Stimulated activated CD4-positive, alpha-beta T cell treated with anti-CD3 and anti-CD28 coated beads, TNF-alpha, amount 100 ng/mL, for 48 hours (primary cell): ENCODE measurements at regions not wholly inside any gene's neighbourhood (a gene's known extent, or its start where the extent isn't known, plus 50 kb on each side); places are given as distances from the start of the nearest gene placed in this dataset.

Source experiments
- DNase-seq, 3 donors: peaks; one replicate each; pipeline ENCODE4 v3.0.0-alpha.2; 2020; ENCODE audit warnings: low read depth in 3 of 3

DNA sequence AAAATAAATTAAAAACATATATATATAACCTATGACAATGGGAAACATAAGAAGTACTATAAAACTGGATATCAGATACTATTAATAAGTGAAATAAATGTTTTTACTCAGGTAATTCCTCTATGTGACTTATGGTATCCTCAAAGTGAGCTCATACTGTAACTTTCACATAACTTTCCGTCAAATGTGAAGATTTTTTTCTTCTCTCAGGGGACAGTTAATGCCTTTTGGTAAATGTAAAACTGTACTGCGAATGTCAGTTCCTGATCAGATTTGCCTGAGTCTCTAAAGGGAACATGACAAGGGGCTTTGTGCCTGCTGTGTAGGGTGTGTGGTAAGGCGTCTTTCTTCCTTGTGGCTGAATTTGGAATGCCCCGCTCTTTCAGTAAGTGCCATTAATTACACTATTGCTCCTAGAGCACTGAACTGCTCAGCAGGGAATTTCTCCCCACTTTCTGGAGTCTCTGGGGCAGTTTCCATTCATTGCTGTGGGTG is 271.8 kb downstream of the PRL start:
- no peak for DNase-seq

DNA sequence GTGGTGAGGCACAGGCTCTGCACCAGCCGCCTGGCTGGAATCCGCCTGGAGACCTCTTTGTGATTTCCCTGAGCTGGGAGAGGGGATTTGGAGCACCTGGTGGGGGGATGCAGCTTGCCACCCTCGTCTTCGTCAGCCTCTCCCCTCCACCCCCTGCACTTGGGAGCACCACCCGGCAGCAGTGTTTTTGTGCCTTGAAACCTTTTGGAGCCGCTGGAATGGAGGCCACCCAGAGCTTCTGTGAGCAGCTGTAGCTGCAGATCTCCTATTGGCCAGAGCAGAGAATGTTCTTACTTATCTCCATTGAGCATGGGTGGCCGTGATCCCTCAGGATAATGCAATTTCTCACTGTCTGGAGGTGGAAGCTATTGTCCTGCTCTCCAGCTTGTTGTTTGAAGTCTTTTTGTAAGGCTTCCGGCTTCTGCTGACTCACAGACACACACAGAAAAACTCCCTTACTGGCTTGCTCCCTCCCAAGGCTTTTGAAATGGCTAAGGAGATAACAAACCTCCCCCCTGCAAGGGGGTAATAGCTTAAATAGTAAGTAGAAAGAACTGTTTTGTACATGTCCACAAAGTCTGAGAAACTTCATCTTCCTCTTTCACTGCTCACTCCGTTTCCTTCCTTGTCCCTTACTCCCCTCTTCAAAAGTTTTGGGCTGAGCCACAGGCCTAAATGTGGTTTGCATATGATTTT is 271.2 kb downstream of the PRL start:
- no peak for DNase-seq

DNA sequence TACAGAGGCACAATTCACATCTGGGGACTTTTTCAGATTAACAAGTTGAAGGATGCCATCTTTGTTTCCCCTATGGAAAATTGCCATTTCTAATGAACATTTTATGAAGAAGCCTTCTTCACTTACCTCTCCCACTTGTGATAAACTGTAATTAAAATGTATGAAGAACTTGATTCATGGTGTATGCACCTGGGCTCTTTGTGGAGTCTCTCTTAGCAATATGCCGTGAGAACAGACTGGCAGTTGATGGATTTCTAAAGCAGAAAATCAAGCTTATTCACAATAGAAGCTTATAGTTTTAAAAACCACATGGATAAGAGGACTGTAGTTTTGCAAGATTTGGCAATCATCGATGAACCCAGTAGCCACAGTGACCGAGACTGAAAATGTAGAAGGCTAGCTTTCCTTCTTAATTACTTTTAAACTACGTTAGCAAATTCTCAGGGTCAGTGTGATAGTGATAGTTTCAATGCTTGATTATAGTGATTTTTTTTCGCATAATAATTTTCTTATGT is 270.6 kb downstream of the PRL start:
- no peak for DNase-seq

DNA sequence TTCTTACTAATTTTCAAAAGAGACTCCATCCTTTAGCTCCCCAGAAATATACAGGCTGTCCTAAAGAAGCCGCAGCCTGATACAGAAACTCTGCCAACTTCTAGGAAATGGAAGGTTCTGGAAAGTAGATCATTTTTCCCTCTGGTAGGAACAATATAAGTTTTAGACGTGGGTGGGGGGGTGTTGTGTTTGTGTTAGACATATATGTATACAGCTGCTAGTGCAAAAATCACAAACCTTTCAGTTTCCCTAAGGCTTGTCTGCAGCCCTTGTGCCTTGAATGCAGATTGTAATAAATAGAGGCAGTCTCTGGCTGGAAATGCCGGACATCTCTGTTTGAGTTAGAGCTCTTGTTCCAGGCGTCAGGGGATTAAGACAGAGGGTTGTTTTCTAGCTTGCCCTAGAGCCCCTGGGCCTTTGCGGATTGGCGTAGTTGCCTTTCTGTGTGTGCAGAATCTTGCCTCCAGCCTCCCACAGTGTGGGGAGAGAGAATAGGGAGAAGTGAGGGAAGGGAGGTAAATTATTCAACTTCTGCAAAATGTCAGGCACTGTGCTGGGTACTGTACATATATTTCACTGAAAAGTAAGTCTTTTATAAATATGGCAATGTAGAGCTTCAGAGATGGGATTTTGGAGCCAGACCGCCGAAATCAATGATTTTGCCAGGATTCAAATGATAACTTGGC is 269.7 kb downstream of the PRL start:
- no peak for DNase-seq

DNA sequence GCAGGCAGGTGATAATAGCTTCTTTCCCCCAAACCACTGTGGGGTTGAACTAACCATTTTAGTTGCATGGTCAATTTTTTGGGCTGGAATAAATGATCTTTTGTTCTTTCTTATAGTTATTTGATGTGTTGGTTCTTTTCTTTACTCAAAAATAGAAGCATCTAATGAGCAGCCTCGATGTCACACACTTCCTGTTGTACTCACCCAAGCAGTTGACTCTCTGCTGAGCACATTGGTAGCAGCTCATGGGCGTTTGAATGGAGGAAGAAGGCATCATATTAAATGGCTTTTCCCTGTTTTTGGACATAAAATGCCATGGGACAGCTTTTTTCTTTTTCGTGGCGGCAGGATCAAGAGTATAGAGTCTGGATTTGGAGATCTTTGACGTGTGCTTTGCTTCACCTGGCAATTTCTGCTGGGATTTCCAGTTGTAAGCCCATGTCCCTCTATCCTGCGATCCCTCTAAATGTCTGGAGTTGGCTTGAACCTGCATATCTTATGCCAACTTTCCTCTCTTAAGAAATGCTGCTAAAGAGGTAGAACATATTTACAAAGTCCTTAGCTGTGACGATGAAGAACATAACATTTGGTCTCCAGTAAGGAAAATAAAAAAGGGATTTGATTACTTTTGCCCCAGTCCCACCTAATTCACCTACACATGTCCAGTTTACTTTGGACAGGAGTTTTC is 268.3 kb downstream of the PRL start:
- no peak for DNase-seq

DNA sequence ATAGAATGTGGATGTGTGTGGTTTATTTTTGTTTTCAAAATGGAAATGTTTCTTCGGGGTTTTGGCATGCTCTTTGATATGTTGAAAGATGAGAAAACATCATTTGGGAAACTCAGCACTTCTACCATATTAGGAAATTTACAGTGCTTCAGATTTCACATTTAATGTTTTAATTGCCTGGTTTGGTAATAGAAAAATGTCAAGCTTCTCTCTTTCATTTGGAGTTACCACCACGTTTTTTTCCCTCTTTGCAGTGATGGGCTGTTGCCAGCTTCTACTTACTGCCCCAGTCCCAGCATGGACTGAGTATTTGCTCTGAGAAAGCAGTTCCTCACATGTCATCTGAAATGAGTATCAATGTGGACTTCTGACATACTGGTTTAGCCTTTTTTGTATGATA is 267.7 kb downstream of the PRL start:
- no peak for DNase-seq

DNA sequence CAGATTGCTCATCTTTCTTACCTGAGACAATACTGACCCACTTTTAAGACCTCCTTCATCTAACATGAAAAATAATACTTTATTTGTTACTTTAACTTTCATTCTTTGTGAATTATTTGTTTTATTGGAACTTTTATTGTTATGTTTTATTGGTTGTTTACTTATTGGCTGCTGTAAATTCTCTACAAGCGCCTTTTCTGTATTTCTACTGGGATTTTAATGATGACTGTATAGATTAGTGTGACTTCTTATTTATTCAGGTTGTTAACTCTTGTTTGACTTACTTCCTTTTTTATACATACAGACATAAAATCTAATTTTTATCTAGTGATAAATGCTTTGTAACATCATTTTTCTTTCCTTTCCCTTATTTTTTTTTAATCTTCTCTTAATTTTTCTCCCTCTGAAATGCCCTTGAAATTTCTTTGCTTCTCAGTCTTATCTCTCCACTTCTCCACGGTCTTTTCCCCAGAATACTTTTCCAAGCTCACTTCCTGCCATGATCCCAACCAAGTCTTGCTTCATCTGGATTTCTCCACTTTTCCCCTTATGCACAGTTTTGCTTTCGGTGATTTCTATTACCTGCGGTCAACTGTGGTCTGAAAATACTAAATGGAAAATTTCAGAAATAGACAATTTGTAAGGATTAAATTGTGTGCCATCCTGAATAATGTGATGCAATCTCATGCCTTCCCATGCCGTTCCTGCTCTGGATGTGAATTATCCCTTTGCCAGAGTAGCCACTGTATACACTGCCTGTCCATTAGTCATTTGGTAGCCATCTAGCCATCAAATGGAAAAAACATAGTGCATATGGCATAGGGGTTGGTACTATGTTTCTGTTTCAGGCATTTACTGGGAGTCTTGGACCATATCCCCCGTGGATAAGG is 265.9 kb downstream of the PRL start:
- DNase-seq: no peak

DNA sequence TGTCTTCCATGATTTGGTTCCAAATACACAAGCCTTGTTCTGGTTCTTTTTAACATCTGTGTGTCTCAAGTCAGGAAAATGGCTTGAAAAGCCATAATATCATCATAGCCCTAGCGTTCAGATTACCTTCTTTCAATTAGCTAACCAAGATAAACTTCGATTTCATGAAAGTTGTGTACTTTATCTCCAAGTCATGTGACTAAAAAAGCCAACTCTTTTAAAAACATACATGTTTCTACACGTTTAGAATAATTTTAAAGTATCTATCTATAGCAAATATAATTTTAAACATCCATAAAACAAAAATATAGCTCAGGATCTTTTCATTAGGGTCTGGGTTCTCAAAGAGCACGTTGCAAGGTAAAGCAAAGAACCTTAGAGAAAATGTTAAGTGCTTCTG is 261.1 kb downstream of the PRL start:
- DNase-seq: no peak

DNA sequence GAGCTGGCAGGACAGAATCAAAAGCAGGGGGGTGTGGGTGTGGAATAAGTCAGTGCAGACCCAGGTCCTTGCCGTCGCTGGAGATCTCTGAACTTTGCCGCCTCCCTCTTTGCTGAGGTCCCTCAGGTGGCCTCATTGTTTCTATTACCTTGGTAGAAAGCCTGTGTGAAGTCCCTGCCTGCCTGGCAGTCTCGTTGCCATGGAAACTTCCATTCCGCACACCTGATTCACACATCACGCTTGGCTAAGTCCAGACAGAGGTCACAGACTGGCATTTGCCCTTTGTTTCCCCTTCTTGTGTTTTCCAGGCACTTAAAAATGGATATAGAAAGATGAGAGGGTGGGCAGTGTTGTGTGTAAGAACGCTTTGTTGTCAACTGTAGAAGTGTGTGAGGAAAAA is 260.6 kb downstream of the PRL start:
- DNase-seq: no peak

DNA sequence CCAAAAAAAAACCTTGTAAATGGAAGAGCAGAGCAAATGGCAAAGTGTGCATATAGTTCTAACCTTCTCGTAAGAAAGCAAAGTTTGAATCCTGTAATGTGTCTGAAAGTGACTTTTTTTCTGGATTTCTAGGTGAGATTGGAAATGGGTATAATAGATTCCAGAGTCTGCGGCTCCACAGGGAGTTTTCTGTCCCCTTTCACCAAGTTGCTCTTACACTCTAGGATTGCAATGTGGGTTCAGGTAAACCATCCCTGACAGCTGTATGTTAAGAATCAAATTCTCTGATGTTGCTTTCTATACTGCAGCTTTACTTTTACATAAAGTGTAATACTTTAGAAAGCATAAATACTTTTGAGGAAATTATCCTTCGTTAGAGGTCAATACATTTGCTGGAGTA is 260.1 kb downstream of the PRL start:
- DNase-seq: no peak

DNA sequence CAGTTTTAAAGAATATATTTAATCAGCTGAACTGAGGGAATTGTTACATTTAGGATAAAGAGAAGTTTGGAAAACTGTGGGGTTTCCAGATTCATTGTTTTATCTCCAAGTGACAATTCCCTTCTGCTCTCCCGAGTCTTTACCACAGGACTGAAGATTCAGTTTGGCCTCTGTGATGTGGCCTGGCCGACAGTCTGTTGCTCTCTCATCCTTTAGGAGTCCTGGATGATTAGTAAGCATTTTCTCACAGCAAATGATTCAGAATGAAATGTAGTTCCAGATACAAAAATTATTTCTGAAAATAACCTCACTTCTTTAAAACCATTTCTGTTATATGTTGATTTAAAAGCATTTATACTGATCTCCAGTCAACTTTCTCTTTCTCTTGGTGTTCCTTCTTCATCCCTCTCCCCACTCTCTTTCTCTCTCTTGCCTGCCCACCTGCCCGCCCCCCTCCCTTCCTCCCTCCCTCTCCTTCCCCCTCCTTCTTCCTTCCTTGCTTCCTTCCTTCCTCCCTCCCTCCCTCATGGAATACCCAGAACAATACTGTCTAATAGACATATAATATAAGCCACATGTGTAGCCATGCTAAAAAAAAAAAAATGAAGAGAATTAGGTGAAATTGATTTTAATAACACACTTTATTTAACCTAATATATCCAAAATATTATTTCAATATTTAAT is 254.9 kb downstream of the PRL start:
- DNase-seq: no peak

DNA sequence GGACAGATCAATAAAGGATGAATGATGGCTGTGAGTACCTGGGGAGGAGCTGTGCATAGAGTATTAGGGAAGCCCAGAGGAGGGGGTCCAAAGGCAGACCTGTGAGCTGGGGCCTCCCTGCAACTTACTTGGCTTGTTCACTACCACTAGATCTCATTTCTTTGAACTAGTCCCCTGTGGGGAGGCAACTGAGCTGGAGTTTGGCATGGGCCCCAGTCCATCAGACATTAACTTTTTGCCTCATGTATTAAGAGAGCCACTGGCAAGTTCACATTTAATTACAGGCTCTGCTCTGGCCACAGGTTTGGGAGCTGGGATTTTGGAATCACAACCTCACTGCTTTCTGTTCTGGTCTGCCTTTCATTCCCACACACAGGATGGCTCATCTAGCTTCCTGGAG is 254.1 kb downstream of the PRL start:
- no peak for DNase-seq

DNA sequence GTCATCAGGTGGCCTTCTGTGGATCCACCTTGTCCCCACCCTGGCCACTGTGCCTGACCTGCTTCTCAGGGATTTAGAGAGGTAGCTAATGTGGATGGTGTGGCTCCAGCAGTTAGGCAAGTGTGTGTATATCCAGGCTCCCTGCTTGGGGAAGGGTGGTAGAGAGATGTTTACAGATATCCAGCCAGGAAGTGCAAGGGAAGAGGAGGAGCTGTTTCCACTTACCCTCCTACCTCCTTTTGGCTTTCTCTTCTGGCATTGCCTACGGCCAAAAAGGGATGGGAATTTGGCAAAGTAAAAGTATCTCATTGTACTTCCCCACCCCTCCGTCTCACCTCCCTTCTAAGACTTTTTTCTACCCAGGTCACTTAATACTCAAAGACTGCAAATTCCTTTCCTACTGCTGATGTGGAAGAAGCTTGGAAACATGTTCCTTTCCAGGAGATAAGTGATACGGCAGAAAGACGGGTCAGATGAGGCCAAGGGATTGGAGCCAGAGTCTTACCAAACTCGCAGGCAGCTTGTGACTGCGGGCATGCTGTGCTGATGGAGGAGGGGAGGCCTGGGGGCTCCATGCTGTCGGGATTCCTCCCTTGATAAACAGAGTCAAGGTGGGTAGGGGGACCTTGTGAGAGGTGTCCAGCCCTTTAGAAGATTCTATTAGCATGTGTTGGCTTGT is 253.4 kb downstream of the PRL start:
- DNase-seq: no peak

DNA sequence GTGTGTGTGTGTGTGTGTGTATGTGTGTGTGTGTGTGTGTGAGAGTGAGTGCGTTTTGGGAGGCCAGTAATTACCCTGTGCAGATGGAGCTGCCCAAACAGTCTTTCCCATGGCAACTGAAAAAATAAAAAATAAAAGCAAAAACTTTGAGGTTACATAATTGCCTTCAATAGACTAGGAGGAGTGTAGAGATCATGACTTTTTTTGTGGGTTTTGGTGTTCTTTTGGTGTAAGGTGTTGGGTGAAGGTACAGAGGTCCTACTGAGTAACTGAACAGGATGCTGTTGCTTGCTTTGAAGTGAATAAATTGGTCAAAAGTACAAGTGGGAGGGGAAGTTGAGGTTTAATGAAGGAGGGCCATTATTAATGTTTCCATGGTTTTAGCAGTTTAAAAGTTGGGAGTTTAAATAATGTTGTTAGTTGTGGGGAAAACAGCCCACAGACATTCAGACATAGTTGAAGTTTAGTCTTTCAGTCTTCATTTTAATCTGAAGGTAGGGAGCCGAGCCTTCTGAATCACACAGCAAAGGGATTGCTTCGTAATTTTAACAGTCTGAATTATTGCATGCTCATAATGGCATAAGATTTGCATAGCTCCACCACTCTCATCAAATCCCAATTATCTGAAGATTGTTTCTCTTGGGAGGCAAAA is 251.4 kb downstream of the PRL start:
- no peak for DNase-seq

DNA sequence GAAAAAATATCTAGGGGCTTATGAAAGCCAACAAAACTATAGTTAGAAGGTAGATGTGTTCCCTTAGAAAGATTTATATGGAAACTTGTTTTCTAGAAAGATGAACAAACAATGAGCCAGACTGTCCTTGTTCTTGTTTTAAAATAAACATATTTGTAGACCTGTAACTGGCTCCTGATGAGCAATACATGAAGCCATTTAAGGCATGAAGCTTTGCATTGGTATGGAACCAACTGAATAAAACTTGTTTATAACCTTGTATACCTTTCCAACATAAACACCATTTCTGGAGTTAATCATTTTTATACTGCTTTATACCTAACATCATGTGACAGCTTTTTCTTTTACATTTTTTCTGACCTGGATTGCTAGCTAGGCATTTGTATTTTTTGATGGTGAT is 247.8 kb downstream of the PRL start:
- no peak for DNase-seq

DNA sequence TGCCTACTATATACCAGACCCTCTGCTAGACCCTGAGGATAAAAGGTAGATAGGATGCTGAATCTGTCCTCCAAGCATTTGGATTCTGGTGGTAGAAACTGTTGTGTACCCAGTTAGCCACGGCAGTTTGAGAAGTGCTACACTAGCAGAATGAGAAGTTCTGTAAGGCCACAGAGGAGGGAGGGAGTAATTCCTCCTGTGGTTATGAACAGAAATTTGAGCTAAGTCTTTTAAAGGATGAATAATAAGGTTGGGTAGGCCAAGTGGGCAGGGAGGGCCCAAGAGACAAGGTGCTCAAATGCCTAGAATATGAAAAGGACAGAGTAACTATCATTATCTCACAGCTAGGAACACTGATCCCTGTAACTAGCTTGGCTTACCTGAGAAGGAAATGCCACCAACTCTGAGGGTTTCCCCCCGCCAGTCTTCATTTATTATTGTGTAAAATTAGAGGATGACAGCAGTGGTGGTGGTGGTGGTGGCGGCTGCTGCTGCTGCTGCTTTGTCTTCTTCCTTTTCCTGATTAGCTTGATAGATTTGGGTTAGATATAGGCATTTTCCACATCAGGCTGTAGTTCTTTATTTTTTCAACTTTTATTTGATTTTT is 243.3 kb downstream of the PRL start:
- no peak for DNase-seq

DNA sequence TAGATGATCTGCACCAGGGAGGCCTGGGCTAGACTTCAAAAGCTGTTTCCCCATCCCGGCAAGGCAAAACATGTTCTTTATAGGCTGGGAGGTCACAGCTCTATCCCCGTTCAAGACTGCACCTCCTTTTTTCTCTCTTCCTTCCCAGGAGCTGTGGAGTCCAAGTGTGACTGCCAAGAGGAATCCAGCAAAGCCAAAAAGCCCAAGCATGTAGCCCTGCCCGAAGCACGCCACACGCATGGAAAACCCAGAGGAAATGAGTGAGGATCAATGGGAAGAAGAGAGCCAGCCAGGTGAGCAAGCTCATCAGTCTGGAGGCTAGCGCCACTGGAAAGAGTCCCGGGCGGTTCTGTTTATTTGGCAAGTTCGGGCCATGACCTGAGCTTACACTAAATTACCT is 240.4 kb downstream of the PRL start:
- DNase-seq: no peak

DNA sequence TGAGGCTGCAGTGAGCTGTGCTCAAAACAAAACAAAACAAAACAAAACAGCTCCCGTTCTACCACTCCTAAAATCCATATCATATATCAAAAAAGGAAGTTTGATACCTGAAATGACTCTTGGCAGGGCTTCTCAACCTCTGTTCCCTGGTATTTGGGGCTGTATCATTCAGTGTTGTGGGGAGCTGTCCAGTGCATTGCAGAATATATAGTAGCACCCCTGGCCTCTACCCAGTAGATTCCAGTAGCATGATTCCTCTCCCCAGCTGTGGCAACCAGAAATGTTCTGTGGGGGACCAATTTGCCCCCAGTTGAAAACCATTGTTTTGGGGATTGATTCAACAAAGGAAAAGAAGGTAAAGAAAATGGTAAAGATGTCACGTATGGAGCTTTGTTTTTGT is 238.9 kb downstream of the PRL start:
- no peak for DNase-seq

DNA sequence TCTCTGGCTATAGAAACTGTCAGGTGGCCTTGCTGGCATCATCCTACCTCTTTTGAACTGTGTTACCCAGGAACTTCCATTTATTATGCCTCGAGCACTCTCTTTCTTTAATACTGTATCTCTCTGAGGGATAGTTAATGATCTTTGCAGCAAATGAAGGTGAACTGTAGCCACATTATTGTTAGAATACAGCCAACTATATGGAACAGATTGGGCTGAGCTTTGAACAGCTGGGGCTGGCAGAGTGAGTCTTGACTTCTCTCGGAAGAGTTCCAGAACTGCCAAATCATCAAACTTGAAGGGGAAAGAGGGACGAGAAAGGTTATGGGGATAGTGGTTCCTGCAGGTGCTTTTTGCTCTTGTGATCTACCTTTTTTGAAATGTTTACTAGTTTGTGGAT is 237.7 kb downstream of the PRL start:
- no peak for DNase-seq

DNA sequence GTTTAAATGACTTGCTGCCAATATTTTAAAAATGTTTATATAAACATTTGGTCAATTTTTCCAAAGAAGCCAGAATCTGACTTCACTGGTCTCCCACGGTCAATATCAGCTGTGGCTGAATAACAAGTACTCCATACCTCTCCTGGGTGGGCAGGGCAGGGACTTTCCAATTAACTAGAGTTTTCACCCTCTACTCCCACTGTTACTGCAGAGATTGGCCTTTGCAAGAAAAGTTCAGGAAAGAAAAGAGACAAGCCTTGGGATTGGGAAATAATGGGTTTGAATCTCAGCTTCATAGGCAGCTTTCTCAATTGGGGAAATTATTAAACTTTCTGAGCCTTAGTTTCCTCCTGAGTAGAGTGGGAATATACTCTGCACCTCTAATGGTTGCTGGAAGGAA is 236.9 kb downstream of the PRL start:
- DNase-seq: no peak
